AG04449 (cell line): ENCODE measurements at regions not wholly inside any gene's neighbourhood (a gene's known extent, or its start where the extent isn't known, plus 50 kb on each side); places are given as distances from the start of the nearest gene placed in this dataset.
"Not testable (repeated sequence)": the region's sequence is repeated elsewhere in the genome, so short reads cannot be mapped to it uniquely, and the experiment has no call there.

ENCODE experiments used
- CTCF ChIA-PET: fragments of 350-600 bp; formaldehyde crosslinking; extraction: SDS; loops from one replicate; lab custom pipeline; 2021; ENCODE audit warnings: antibody characterized with exemption; lab: Yijun Ruan, JAX
- POLR2A ChIA-PET: fragments of 400-600, 350-600 bp; formaldehyde crosslinking; extraction: SDS; loops from one replicate; lab custom pipeline; 2020; ENCODE audit warnings: antibody characterized with exemption, inconsistent platforms; lab: Yijun Ruan, JAX
- DNase-seq: peaks from one replicate; pipeline ENCODE4 v3.0.0-alpha.2; 2010; ENCODE audit warnings: low read depth, low spot score
- H3K4me3 ChIP-seq: 2 replicates; pipeline ENCODE4 v1.5.1; 2011; ENCODE audit warnings: low read depth, mild to moderate bottlenecking, control low read depth, low read length
- CTCF ChIP-seq: IDR thresholded peaks from one replicate; pipeline ENCODE4 v1.5.1; 2011; ENCODE audit warnings: mild to moderate bottlenecking, moderate library complexity, low read length, control low read depth, inconsistent platforms; ENCODE audit not compliant: insufficient read depth; ENCODE audit errors: missing control alignments

- no peak for DNase-seq
- ChIA-PET CTCF (no interaction called here), POLR2A (no interaction called here)
- no peak overlapping the region for H3K4me3 ChIP-seq
- no peak for TF ChIP-seq CTCF
Measured at GRCh38 chr5:167290478-167290877, 1001.0 kb upstream of the WWC1 start.

GRCh38 chr5:167294882-167295680, 996.4 kb upstream of the WWC1 start:
- no peak overlapping the region for H3K4me3 ChIP-seq
- TF ChIP-seq CTCF: no peak
- DNase-seq: peak; percentile 80
- ChIA-PET CTCF (interaction anchor here (1.1 kb wide), 1 partner anchor 270 kb away, joined by 3 read pairs; no protein-coding TSS in a partner anchor), POLR2A (no interaction called here)

- no peak overlapping the region for H3K4me3 ChIP-seq
- no peak for TF ChIP-seq CTCF
- DNase-seq: no peak
- CTCF ChIA-PET: no interaction called here
- POLR2A ChIA-PET: no interaction called here
Measured at GRCh38 chr5:167295681-167296005, 995.8 kb upstream of the WWC1 start.

- ChIA-PET CTCF (no interaction called here), POLR2A (no interaction called here)
- no peak for TF ChIP-seq CTCF
- no peak overlapping the region for H3K4me3 ChIP-seq
- DNase-seq: no peak
Measured at GRCh38 chr5:167296066-167296465, 995.4 kb upstream of the WWC1 start.

GRCh38 chr5:167296661-167297060, 994.8 kb upstream of the WWC1 start:
- H3K4me3 ChIP-seq: no peak overlapping the region
- TF ChIP-seq CTCF: no peak
- ChIA-PET POLR2A (no interaction called here), CTCF (no interaction called here)
- DNase-seq: no peak

- DNase-seq, CTCF ChIA-PET, POLR2A ChIA-PET: not testable (repeated sequence)
Measured at GRCh38 chr5:167299861-167300260, 991.6 kb upstream of the WWC1 start.

GRCh38 chr5:167303582-167303981, 987.9 kb upstream of the WWC1 start:
- TF ChIP-seq CTCF: no peak
- ChIA-PET POLR2A (no interaction called here), CTCF (no interaction called here)
- no peak overlapping the region for H3K4me3 ChIP-seq
- DNase-seq: no peak

More at GRCh38 chr5:167299861-167300260, 991.6 kb upstream of the WWC1 start:
- not testable (repeated sequence) for H3K4me3 ChIP-seq
